ENCODE measurements at regions not wholly inside any gene's neighbourhood (a gene's known extent, or its start where the extent isn't known, plus 50 kb on each side); places are given as distances from the start of the nearest gene placed in this dataset.

DNA sequence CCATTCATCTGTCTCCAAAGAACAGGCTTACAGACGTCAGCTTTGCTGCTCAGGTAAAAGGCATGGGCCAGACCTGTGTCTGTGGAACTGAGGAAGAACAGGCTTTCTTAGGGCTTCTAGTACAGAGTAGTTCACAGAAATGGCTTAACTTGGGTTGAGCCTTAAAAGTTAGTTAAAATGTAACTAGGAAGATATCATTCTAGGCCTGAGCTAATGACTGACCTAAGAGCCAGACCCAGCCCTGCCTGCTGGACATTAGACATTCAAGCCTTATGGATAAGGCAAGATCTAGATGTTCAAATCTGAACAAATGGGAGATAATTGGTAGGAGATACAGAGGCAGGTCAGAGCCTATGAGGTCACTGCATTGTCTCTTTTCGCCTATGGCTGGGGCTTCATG, 73.9 kb upstream of the SLC14A2 start:
- TF ChIP-seq, protein P1, sequence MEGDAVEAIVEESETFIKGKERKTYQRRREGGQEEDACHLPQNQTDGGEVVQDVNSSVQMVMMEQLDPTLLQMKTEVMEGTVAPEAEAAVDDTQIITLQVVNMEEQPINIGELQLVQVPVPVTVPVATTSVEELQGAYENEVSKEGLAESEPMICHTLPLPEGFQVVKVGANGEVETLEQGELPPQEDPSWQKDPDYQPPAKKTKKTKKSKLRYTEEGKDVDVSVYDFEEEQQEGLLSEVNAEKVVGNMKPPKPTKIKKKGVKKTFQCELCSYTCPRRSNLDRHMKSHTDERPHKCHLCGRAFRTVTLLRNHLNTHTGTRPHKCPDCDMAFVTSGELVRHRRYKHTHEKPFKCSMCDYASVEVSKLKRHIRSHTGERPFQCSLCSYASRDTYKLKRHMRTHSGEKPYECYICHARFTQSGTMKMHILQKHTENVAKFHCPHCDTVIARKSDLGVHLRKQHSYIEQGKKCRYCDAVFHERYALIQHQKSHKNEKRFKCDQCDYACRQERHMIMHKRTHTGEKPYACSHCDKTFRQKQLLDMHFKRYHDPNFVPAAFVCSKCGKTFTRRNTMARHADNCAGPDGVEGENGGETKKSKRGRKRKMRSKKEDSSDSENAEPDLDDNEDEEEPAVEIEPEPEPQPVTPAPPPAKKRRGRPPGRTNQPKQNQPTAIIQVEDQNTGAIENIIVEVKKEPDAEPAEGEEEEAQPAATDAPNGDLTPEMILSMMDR (CRISPR knock-in tag; IDR thresholded peaks at IDR 0.05), result no peak
- TF ChIP-seq EP300 (IDR thresholded peaks at IDR 0.05; ENCODE audit: low read depth in 2 of 2, low read length in 2 of 2), result no peak
- no peak for TF ChIP-seq EP300 (CRISPR knock-in tag; IDR thresholded peaks at IDR 0.05; ENCODE audit: borderline replicate concordance)
- no peak for TF ChIP-seq ZNF776 (CRISPR knock-in tag; IDR thresholded peaks at IDR 0.05)
- TF ChIP-seq ZNF24 (IDR thresholded peaks at IDR 0.05), result no peak
